HCT116 (cell line): ENCODE measurements at regions not wholly inside any gene's neighbourhood (a gene's known extent, or its start where the extent isn't known, plus 50 kb on each side); places are given as distances from the start of the nearest gene placed in this dataset.

Source experiments
- EGR1 ChIP-seq: IDR thresholded peaks from 2 replicates; pipeline ENCODE4 v1.6.1; 2012; ENCODE audit warnings: low read depth
- EZH2phosphoT487 ChIP-seq: fragments of 200-600 bp; IDR thresholded peaks from 2 replicates; pipeline ENCODE4 v1.6.1; 2018; ENCODE audit warnings: antibody characterized with exemption, borderline replicate concordance
- JUND ChIP-seq: IDR thresholded peaks from 2 replicates; pipeline ENCODE4 v1.6.1; 2012
- POLR2A ChIP-seq: IDR thresholded peaks from 2 replicates; pipeline ENCODE4 v1.7.0; 2011; ENCODE audit warnings: borderline replicate concordance; ENCODE audit not compliant: insufficient read depth, insufficient read length; ENCODE audit errors: extremely low read depth
- POLR2AphosphoS5 ChIP-seq: IDR thresholded peaks from 2 replicates; pipeline ENCODE4 v1.6.1; 2011; ENCODE audit warnings: mild to moderate bottlenecking, low read depth, low read length, moderate library complexity
- YY1 ChIP-seq: IDR thresholded peaks from 2 replicates; pipeline ENCODE4 v1.6.1; 2011; ENCODE audit warnings: low read length, low read depth, moderate library complexity, mild to moderate bottlenecking; ENCODE audit not compliant: insufficient replicate concordance; ENCODE audit errors: extremely low read depth
- ZFX ChIP-seq: fragments of 450-650 bp; IDR thresholded peaks from 2 replicates; pipeline ENCODE4 v1.6.1; 2017
- TF ChIP-seq, protein P1 (sequence below), 3 experiments: fragments of 200-600 bp in 1 of 3; sonication (generic) in 1 of 3; IDR thresholded peaks in 2 of 3; conservative IDR thresholded peaks in 1 of 3; 2 replicates each; pipeline ENCODE4 v1.5.1; 2012 to 2017; ENCODE audit warnings: low read depth in 2 of 3, low read length in 2 of 3, antibody characterized with exemption in 1 of 3, borderline replicate concordance in 1 of 3, control low read depth in 1 of 3, mild to moderate bottlenecking in 1 of 3, mixed read lengths in 1 of 3, mixed run types in 1 of 3, moderate library complexity in 1 of 3; ENCODE audit not compliant: insufficient read depth in 1 of 3

DNA sequence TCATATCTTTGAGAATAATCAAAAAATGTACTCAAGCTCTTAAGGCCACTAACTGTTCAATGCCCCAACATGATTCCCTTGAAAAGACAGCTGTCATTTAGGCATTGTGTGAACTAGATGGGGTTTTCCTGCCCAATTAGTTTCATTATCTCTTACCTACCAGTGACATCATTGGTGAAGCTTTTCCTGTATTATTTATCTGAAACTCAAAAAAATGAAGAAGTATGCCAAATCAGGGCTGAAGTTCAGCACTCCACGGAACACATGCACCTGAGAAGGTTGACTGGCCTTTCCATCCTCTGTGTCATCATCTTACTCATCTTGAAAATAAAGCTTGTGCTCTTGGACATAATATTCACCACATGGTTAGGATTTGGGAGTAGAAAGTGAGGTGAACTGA lies 126.4 kb downstream of the TXNL1 start:
- TF ChIP-seq POLR2A (no peak), YY1 (no peak), EGR1 (no peak), POLR2AphosphoS5 (no peak), EZH2phosphoT487 (no peak), JUND (no peak), ZFX (no peak)
- TF ChIP-seq, protein P1, sequence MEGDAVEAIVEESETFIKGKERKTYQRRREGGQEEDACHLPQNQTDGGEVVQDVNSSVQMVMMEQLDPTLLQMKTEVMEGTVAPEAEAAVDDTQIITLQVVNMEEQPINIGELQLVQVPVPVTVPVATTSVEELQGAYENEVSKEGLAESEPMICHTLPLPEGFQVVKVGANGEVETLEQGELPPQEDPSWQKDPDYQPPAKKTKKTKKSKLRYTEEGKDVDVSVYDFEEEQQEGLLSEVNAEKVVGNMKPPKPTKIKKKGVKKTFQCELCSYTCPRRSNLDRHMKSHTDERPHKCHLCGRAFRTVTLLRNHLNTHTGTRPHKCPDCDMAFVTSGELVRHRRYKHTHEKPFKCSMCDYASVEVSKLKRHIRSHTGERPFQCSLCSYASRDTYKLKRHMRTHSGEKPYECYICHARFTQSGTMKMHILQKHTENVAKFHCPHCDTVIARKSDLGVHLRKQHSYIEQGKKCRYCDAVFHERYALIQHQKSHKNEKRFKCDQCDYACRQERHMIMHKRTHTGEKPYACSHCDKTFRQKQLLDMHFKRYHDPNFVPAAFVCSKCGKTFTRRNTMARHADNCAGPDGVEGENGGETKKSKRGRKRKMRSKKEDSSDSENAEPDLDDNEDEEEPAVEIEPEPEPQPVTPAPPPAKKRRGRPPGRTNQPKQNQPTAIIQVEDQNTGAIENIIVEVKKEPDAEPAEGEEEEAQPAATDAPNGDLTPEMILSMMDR (IDR thresholded peaks at IDR 0.05 in 2 of 3, conservative IDR thresholded peaks at IDR 0.05 in 1 of 3; ENCODE audit: borderline replicate concordance in 1 of 3, insufficient read depth in 1 of 3, low read depth in 2 of 3, low read length in 2 of 3), result no peak
